ENCODE measurements at regions not wholly inside any gene's neighbourhood (a gene's known extent, or its start where the extent isn't known, plus 50 kb on each side); places are given as distances from the start of the nearest gene placed in this dataset.
"Not testable (repeated sequence)": the region's sequence is repeated elsewhere in the genome, so short reads cannot be mapped to it uniquely, and the experiment has no call there.

DNA sequence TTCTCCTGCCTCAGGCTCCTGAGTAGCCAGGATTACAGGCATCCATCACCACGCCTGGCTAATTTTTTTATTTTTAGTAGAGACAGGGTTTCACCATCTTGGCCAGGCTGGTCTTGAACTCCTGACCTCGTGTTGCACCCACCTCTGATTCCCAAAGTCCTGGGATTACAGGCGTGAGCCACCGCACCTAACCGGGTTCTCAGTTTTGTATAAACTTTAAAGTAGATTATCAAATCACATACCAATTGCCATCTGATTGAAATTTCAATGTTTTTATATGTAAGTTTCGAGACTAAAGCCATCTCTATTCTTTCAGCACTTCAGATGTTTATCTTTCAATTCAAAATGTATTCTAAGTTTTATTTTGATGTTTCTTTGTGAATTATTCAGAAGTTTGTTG, 110.1 kb downstream of the POTEH start:
- TF ChIP-seq, protein P1, sequence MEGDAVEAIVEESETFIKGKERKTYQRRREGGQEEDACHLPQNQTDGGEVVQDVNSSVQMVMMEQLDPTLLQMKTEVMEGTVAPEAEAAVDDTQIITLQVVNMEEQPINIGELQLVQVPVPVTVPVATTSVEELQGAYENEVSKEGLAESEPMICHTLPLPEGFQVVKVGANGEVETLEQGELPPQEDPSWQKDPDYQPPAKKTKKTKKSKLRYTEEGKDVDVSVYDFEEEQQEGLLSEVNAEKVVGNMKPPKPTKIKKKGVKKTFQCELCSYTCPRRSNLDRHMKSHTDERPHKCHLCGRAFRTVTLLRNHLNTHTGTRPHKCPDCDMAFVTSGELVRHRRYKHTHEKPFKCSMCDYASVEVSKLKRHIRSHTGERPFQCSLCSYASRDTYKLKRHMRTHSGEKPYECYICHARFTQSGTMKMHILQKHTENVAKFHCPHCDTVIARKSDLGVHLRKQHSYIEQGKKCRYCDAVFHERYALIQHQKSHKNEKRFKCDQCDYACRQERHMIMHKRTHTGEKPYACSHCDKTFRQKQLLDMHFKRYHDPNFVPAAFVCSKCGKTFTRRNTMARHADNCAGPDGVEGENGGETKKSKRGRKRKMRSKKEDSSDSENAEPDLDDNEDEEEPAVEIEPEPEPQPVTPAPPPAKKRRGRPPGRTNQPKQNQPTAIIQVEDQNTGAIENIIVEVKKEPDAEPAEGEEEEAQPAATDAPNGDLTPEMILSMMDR (IDR thresholded peaks at IDR 0.05) = not testable (repeated sequence)
- not testable (repeated sequence) for TF ChIP-seq EP300, POLR2A (IDR thresholded peaks at IDR 0.05)
